ENCODE measurements at regions not wholly inside any gene's neighbourhood (a gene's known extent, or its start where the extent isn't known, plus 50 kb on each side); places are given as distances from the start of the nearest gene placed in this dataset.

GRCh38 chr6:19734061-19734460 is 103.1 kb upstream of the ID4 start:
- TF ChIP-seq CTCF (IDR thresholded peaks at IDR 0.05; ENCODE audit: insufficient read depth, low read length, poor library complexity, severe bottlenecking) (no peak), EZH2phosphoT487 (conservative IDR thresholded peaks at IDR 0.05; ENCODE audit: low read length) (no peak)
